Occipital lobe (tissue), 1 donor: ENCODE measurements at regions not wholly inside any gene's neighbourhood (a gene's known extent, or its start where the extent isn't known, plus 50 kb on each side); places are given as distances from the start of the nearest gene placed in this dataset.

Experiments
- DNase-seq: peaks from one replicate; lab custom pipeline; 2025; lab: John Stamatoyannopoulos, UW

- DNase-seq = no peak
Measured at GRCh38 chr5:168056499-168057182, 234.8 kb upstream of the WWC1 start.

- DNase-seq = no peak
Measured at GRCh38 chr5:168057905-168058304, 233.5 kb upstream of the WWC1 start.

GRCh38 chr5:168059131-168059530, 232.3 kb upstream of the WWC1 start:
- no peak for DNase-seq

GRCh38 chr5:168062239-168062638, 229.2 kb upstream of the WWC1 start:
- no peak for DNase-seq

GRCh38 chr5:168064457-168064856, 227.0 kb upstream of the WWC1 start:
- DNase-seq = no peak

- no peak for DNase-seq
Measured at GRCh38 chr5:168064933-168065622, 226.4 kb upstream of the WWC1 start.

GRCh38 chr5:168066536-168067208, 224.8 kb upstream of the WWC1 start:
- DNase-seq = no peak

GRCh38 chr5:168070761-168071160, 220.7 kb upstream of the WWC1 start:
- DNase-seq = no peak

GRCh38 chr5:168072665-168073064, 218.8 kb upstream of the WWC1 start:
- no peak for DNase-seq

- DNase-seq = no peak
Measured at GRCh38 chr5:168073311-168073710, 218.1 kb upstream of the WWC1 start.

GRCh38 chr5:168073991-168074800, 217.2 kb upstream of the WWC1 start:
- no peak for DNase-seq

- DNase-seq = no peak
Measured at GRCh38 chr5:168075387-168075786, 216.1 kb upstream of the WWC1 start.

- no peak for DNase-seq
Measured at GRCh38 chr5:168076561-168076991, 214.9 kb upstream of the WWC1 start.

GRCh38 chr5:168085261-168086031, 206.0 kb upstream of the WWC1 start:
- no peak for DNase-seq

- no peak for DNase-seq
Measured at GRCh38 chr5:168086104-168086610, 205.3 kb upstream of the WWC1 start.

- DNase-seq = no peak
Measured at GRCh38 chr5:168086746-168087145, 204.7 kb upstream of the WWC1 start.

GRCh38 chr5:168088410-168089173, 202.9 kb upstream of the WWC1 start:
- DNase-seq = no peak

- DNase-seq = no peak
Measured at GRCh38 chr5:168089201-168089887, 202.1 kb upstream of the WWC1 start.
